HEK293 (cell line): ENCODE measurements at regions not wholly inside any gene's neighbourhood (a gene's known extent, or its start where the extent isn't known, plus 50 kb on each side); places are given as distances from the start of the nearest gene placed in this dataset.

ENCODE experiments used
- CTCF ChIA-PET: fragments of 350-600 bp; formaldehyde crosslinking; extraction: SDS; loops from one replicate; lab custom pipeline; 2021; ENCODE audit warnings: antibody characterized with exemption; lab: Yijun Ruan, JAX
- POLR2A ChIA-PET: fragments of 300-600 bp; formaldehyde crosslinking; extraction: SDS; loops from one replicate; lab custom pipeline; 2020; ENCODE audit warnings: antibody characterized with exemption, inconsistent platforms; lab: Yijun Ruan, JAX
- H3K27ac ChIP-seq: fragments of 200-500 bp; sonication (Bioruptor generic); 2 replicates; pipeline ENCODE4 v1.5.1; 2014; ENCODE audit warnings: low read depth, low read length, control low read depth, inconsistent platforms; ENCODE audit errors: extremely low read depth
- H3K36me3 ChIP-seq, 2 experiments: fragments of 200-500 bp in 1 of 2; sonication (Bioruptor generic) in 1 of 2; 1 replicate in 1 of 2; 2 replicates in 1 of 2; pipeline ENCODE4 v1.5.1; 2014 to 2017; ENCODE audit warnings: inconsistent platforms in 2 of 2, low read length in 2 of 2; ENCODE audit not compliant: control insufficient read depth in 2 of 2, insufficient read depth in 1 of 2
- H3K4me1 ChIP-seq: fragments of 200-500 bp; sonication (Bioruptor generic); 2 replicates; pipeline ENCODE4 v1.5.1; 2014; ENCODE audit warnings: mild to moderate bottlenecking, low read length, inconsistent platforms; ENCODE audit not compliant: control insufficient read depth, insufficient read depth
- H3K4me3 ChIP-seq: 2 replicates; pipeline ENCODE4 v1.5.1; 2011; ENCODE audit warnings: low read depth, mild to moderate bottlenecking, control low read depth, low read length, moderate library complexity
- H3K9me3 ChIP-seq: fragments of 200-500 bp; sonication (Bioruptor generic); 2 replicates; pipeline ENCODE4 v1.5.1; 2014; ENCODE audit warnings: low read depth, low read length, inconsistent platforms; ENCODE audit not compliant: control insufficient read depth, insufficient read depth
- FEZF1 ChIP-seq: fragments of 450-650 bp; formaldehyde crosslinking; IDR thresholded peaks from 2 replicates; pipeline ENCODE4 v1.5.1; 2016; ENCODE audit warnings: missing biosample characterization, missing genetic modification characterization
- GLIS2 ChIP-seq: fragments of 450-650 bp; formaldehyde crosslinking; IDR thresholded peaks from 2 replicates; pipeline ENCODE4 v1.5.1; 2016; ENCODE audit warnings: missing biosample characterization, missing genetic modification characterization
- MYNN ChIP-seq: fragments of 450-650 bp; formaldehyde crosslinking; IDR thresholded peaks from 2 replicates; pipeline ENCODE4 v1.5.1; 2016; ENCODE audit warnings: missing biosample characterization, missing genetic modification characterization, borderline replicate concordance
- MZF1 ChIP-seq: fragments of 450-650 bp; formaldehyde crosslinking; IDR thresholded peaks from 2 replicates; pipeline ENCODE4 v1.5.1; 2017; ENCODE audit warnings: missing biosample characterization, missing genetic modification characterization, borderline replicate concordance
- TCF7L2 ChIP-seq: IDR thresholded peaks from 2 replicates; pipeline ENCODE4 v1.6.1; 2011; ENCODE audit warnings: low read depth, mild to moderate bottlenecking, inconsistent platforms, low read length, moderate library complexity, borderline replicate concordance
- ZBTB44 ChIP-seq: fragments of 450-650 bp; IDR thresholded peaks from 2 replicates; pipeline ENCODE4 v1.5.1; 2018; ENCODE audit warnings: missing biosample characterization, mild to moderate bottlenecking, missing genetic modification characterization
- ZNF112 ChIP-seq: fragments of 450-650 bp; formaldehyde crosslinking; IDR thresholded peaks from 2 replicates; pipeline ENCODE4 v1.5.0; 2017; ENCODE audit warnings: missing biosample characterization, missing genetic modification characterization
- ZNF133 ChIP-seq: fragments of 450-650 bp; formaldehyde crosslinking; IDR thresholded peaks from 2 replicates; pipeline ENCODE4 v1.5.1; 2016; ENCODE audit warnings: missing biosample characterization, missing genetic modification characterization
- ZNF155 ChIP-seq: fragments of 450-650 bp; formaldehyde crosslinking; IDR thresholded peaks from 2 replicates; pipeline ENCODE4 v1.5.1; 2016; ENCODE audit warnings: missing biosample characterization, missing genetic modification characterization
- ZNF2 ChIP-seq: fragments of 450-650 bp; formaldehyde crosslinking; IDR thresholded peaks from 2 replicates; pipeline ENCODE4 v1.5.1; 2016; ENCODE audit warnings: missing biosample characterization, missing genetic modification characterization
- ZNF214 ChIP-seq: fragments of 450-650 bp; formaldehyde crosslinking; IDR thresholded peaks from 2 replicates; pipeline ENCODE4 v1.5.1; 2017; ENCODE audit warnings: missing biosample characterization, mild to moderate bottlenecking, missing genetic modification characterization, borderline replicate concordance
- ZNF274 ChIP-seq, 2 experiments: fragments of 200-500 bp in 1 of 2; fragments of 450-650 bp in 1 of 2; sonication (Bioruptor generic) in 1 of 2; formaldehyde crosslinking in 1 of 2; IDR thresholded peaks; 2 replicates each; pipeline versions ENCODE4 v1.5.1 to v1.6.1; 2014 to 2016; ENCODE audit warnings: borderline replicate concordance in 1 of 2, inconsistent platforms in 1 of 2, low read length in 1 of 2, missing biosample characterization in 1 of 2, missing genetic modification characterization in 1 of 2
- ZNF302 ChIP-seq: fragments of 450-650 bp; formaldehyde crosslinking; IDR thresholded peaks from 2 replicates; pipeline ENCODE4 v1.5.1; 2016; ENCODE audit warnings: missing biosample characterization, missing genetic modification characterization, low read depth
- ZNF335 ChIP-seq: fragments of 450-650 bp; formaldehyde crosslinking; conservative IDR thresholded peaks from 2 replicates; pipeline ENCODE4 v1.5.1; 2016; ENCODE audit warnings: missing biosample characterization, missing genetic modification characterization
- ZNF394 ChIP-seq: fragments of 450-650 bp; formaldehyde crosslinking; IDR thresholded peaks from 2 replicates; pipeline ENCODE4 v1.5.1; 2016; ENCODE audit warnings: missing biosample characterization, missing genetic modification characterization, mild to moderate bottlenecking, moderate library complexity, borderline replicate concordance
- ZNF398 ChIP-seq: fragments of 450-650 bp; formaldehyde crosslinking; IDR thresholded peaks from 2 replicates; pipeline ENCODE4 v1.5.1; 2017; ENCODE audit warnings: missing biosample characterization, missing genetic modification characterization
- ZNF423 ChIP-seq: fragments of 450-650 bp; formaldehyde crosslinking; IDR thresholded peaks from 2 replicates; pipeline ENCODE4 v1.5.1; 2016; ENCODE audit warnings: missing biosample characterization, missing genetic modification characterization
- ZNF549 ChIP-seq: fragments of 450-650 bp; IDR thresholded peaks from 2 replicates; pipeline ENCODE4 v1.5.1; 2018; ENCODE audit warnings: missing biosample characterization, missing genetic modification characterization, mild to moderate bottlenecking, inconsistent platforms, moderate library complexity
- ZNF623 ChIP-seq: fragments of 450-650 bp; formaldehyde crosslinking; IDR thresholded peaks from 2 replicates; pipeline ENCODE4 v1.5.1; 2016; ENCODE audit warnings: missing biosample characterization, missing genetic modification characterization
- ZNF692 ChIP-seq: fragments of 450-650 bp; formaldehyde crosslinking; IDR thresholded peaks from 2 replicates; pipeline ENCODE4 v1.5.1; 2016; ENCODE audit warnings: missing biosample characterization, missing genetic modification characterization
- ZNF768 ChIP-seq: fragments of 450-650 bp; formaldehyde crosslinking; IDR thresholded peaks from 2 replicates; pipeline ENCODE4 v1.5.1; 2018; ENCODE audit warnings: missing biosample characterization, mild to moderate bottlenecking, missing genetic modification characterization
- ZNF777 ChIP-seq: fragments of 450-650 bp; formaldehyde crosslinking; IDR thresholded peaks from 2 replicates; pipeline ENCODE4 v1.5.1; 2017; ENCODE audit warnings: missing biosample characterization, missing genetic modification characterization, borderline replicate concordance
- ZNF843 ChIP-seq: fragments of 450-650 bp; formaldehyde crosslinking; IDR thresholded peaks from 2 replicates; pipeline ENCODE4 v1.5.1; 2016; ENCODE audit warnings: missing biosample characterization, missing genetic modification characterization
- ZSCAN30 ChIP-seq: fragments of 450-650 bp; IDR thresholded peaks from 2 replicates; pipeline ENCODE4 v1.5.1; 2018; ENCODE audit warnings: missing biosample characterization, mild to moderate bottlenecking, missing genetic modification characterization, moderate library complexity

- ChIA-PET POLR2A (no interaction called here), CTCF (no interaction called here)
- TF ChIP-seq ZNF777 (tag by site-specific recombination) (no peak), FEZF1 (peak; percentile 56), ZNF398 (no peak), ZNF302 (no peak), MZF1 (peak; percentile 60; the same call in 1 of the 2 replicates), ZNF133 (tag by site-specific recombination) (no peak), ZNF2 (tag by site-specific recombination) (no peak), ZNF335 (tag by site-specific recombination) (no peak), ZNF549 (tag by site-specific recombination) (no peak), ZNF112 (tag by site-specific recombination) (no peak), ZNF394 (tag by site-specific recombination) (no peak), ZNF623 (tag by site-specific recombination) (no peak), ZNF155 (tag by site-specific recombination) (no peak)
- Histone ChIP-seq H3K4me1 (peaks cover 12% of the 10 kb centered on the region), H3K27ac (no peak overlapping the region), H3K9me3 (no peaks in the 10 kb centered on the region), H3K4me3 (no peak overlapping the region), H3K36me3 (no peaks in the 10 kb centered on the region)
Observed at GRCh38 chr1:82110366-82111254, 309.9 kb downstream of the ADGRL2 start.

- Histone ChIP-seq H3K9me3 (no peaks in the 10 kb centered on the region), H3K36me3 (no peaks in the 10 kb centered on the region), H3K27ac (no peak overlapping the region), H3K4me1 (peaks cover 12% of the 10 kb centered on the region), H3K4me3 (no peak overlapping the region)
- POLR2A ChIA-PET, result no interaction called here
- CTCF ChIA-PET, result interaction anchor here (0.7 kb wide), 1 partner anchor 656 kb away, joined by 3 read pairs; no protein-coding TSS in a partner anchor
- TF ChIP-seq MYNN (tag by site-specific recombination) (no peak), ZNF394 (tag by site-specific recombination) (no peak), ZBTB44 (tag by site-specific recombination) (no peak)
Observed at GRCh38 chr1:82108843-82109242, 308.1 kb downstream of the ADGRL2 start.

GRCh38 chr1:82106672-82107071, 305.9 kb downstream of the ADGRL2 start:
- ChIA-PET POLR2A (no interaction called here), CTCF (interaction anchor here (0.8 kb wide), 1 partner anchor 17 kb away, joined by 3 read pairs; no protein-coding TSS in a partner anchor)
- Histone ChIP-seq H3K27ac (no peak overlapping the region), H3K9me3 (no peaks in the 10 kb centered on the region), H3K4me3 (no peak overlapping the region)
- TF ChIP-seq ZNF692 (tag by site-specific recombination) (no peak), TCF7L2 (no peak), GLIS2 (tag by site-specific recombination) (no peak), ZNF214 (no peak), ZSCAN30 (tag by site-specific recombination) (no peak), ZNF843 (no peak), ZNF2 (tag by site-specific recombination) (no peak), ZNF423 (tag by site-specific recombination) (no peak), ZNF768 (tag by site-specific recombination) (no peak), ZNF274 (IDR thresholded peaks at IDR 0.05; ENCODE audit: low read length) (no peak), ZNF274 (tag by site-specific recombination; IDR thresholded peaks at IDR 0.05; ENCODE audit: borderline replicate concordance) (no peak)
- TF ChIP-seq, all 188 proteins: peak for 0
- Histone ChIP-seq H3K4me1 (peaks cover 12% of the 10 kb centered on the region), H3K36me3 (no peaks in the 10 kb centered on the region)
